ENCODE measurements at regions not wholly inside any gene's neighbourhood (a gene's known extent, or its start where the extent isn't known, plus 50 kb on each side); places are given as distances from the start of the nearest gene placed in this dataset.
"Not testable (repeated sequence)": the region's sequence is repeated elsewhere in the genome, so short reads cannot be mapped to it uniquely, and the experiment has no call there.

DNA sequence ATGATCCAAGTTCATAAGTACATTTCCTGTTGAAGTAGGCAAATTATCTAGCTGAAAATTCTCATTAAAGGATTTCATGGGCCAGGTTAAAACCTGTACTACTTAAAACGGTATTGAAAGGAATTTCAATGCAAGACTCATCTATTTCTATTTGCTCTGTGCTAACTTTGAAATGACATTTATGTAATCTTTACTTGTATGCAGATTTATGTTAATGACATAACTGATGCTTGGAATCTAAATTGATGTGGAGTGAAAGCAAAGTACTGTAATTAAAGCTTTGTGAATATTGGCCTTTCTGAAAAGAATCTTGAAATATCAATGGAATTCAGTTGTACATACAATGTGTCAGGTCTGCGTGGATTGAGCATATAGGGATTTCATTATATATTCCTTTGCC lies 390.0 kb downstream of the CPS1 start:
- H3K27ac ChIP-seq, result no peak overlapping the region
- no peaks in the 10 kb centered on the region for H3K4me1 ChIP-seq
- ATAC-seq (no peak), DNase-seq (no peak)
- H3K9me3 ChIP-seq, result no peaks in the 10 kb centered on the region
- H3K36me3 ChIP-seq, result no peaks in the 10 kb centered on the region
- no peak overlapping the region for H3K4me3 ChIP-seq
- TF ChIP-seq, protein P1, sequence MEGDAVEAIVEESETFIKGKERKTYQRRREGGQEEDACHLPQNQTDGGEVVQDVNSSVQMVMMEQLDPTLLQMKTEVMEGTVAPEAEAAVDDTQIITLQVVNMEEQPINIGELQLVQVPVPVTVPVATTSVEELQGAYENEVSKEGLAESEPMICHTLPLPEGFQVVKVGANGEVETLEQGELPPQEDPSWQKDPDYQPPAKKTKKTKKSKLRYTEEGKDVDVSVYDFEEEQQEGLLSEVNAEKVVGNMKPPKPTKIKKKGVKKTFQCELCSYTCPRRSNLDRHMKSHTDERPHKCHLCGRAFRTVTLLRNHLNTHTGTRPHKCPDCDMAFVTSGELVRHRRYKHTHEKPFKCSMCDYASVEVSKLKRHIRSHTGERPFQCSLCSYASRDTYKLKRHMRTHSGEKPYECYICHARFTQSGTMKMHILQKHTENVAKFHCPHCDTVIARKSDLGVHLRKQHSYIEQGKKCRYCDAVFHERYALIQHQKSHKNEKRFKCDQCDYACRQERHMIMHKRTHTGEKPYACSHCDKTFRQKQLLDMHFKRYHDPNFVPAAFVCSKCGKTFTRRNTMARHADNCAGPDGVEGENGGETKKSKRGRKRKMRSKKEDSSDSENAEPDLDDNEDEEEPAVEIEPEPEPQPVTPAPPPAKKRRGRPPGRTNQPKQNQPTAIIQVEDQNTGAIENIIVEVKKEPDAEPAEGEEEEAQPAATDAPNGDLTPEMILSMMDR (IDR thresholded peaks at IDR 0.05), result no peak
- H3K27me3 ChIP-seq (ENCODE audit: low read depth), result no peaks in the 10 kb centered on the region
- intact Hi-C loops (cut with DNase I), result no loop called here

DNA sequence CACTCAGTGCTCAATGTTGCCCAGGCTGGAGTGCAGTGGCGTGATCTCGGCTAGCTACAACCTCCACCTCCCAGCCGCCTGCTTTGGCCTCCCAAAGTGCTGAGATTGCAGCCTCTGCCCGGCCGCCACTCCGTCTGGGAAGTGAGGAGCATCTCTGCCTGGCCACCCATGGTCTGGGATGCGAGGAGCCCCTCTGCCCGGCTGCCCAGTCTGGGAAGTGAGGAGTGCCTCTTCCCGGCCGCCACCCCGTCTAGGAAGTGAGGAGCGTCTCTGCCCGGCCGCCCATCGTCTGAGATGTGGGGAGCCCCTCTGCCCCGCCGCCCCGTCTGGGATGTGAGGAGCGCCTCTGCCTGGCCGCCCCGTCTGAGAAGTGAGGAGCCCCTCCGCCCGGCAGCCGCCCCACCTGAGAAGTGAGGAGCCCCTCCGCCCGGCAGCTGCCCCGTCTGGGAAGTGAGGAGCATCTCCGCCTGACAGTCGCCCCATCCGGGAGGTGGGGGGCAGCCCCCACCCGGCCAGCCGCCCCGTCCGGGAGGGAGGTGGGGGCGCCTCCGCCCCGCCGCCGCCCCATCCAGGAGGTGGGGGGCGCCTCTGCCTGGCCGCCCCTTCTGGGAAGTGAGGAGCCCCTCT lies 394.1 kb downstream of the CPS1 start:
- H3K4me1 ChIP-seq, result not testable (repeated sequence)

DNA sequence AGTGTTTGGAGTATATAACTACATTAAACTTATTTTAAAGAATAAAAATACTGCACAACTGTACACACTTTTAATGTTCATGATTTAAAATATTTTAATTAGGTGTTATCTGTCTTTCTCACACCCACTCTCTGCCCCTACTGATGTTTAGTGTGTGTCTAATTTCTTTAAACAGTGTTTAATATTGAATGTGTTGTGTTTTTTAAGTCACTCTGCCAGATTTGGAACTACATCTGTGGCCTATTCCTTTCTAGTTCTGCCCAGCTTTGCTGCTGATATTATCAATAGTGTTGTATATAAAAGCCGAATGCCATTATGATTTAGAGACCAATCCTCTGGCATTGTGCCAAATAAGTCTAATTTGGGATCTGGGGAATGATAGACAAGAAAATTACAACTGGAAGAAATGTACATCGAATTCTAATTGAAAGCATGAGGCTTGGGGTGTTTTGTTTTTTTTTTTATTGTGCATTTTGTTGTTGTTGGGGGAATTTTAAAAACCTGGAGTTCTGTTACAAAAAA lies 398.0 kb downstream of the CPS1 start:
- H3K4me3 ChIP-seq, result no peak overlapping the region
- H3K9me3 ChIP-seq, result no peaks in the 10 kb centered on the region
- H3K27me3 ChIP-seq (ENCODE audit: low read depth), result no peaks in the 10 kb centered on the region
- H3K36me3 ChIP-seq, result no peaks in the 10 kb centered on the region
- ATAC-seq (no peak), DNase-seq (no peak)
- TF ChIP-seq, protein P1 (IDR thresholded peaks at IDR 0.05), result no peak
- no peak overlapping the region for H3K27ac ChIP-seq
- intact Hi-C loops (cut with DNase I), result no loop called here
- H3K4me1 ChIP-seq, result no peaks in the 10 kb centered on the region

More for the DNA sequence above, 394.1 kb downstream of the CPS1 start:
- intact Hi-C loops (cut with DNase I); DNase-seq; H3K27me3 ChIP-seq (ENCODE audit: low read depth); H3K36me3 ChIP-seq; H3K27ac ChIP-seq; H3K4me3 ChIP-seq; ATAC-seq; H3K9me3 ChIP-seq: not testable (repeated sequence)

DNA sequence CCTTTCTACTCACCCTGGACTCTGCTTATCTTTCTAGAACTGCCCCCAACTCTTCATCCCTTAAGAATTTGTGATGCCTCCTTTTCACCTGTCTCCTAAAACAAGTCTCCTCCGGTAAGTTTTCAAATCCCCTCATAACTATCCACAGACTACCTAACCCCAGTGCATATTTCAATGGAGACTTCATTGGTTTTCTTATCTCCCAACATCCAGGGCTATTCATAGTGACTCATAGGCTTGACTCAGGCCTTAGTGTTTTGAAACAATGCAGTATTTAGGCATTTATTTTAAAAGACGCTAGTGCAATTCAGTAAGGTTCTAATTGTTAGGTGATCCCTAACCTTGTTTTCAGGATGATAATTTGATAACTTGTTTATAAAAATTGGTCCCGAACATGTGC lies 399.2 kb downstream of the CPS1 start:
- ATAC-seq (no peak), DNase-seq (no peak)
- H3K27ac ChIP-seq, result no peak overlapping the region
- H3K9me3 ChIP-seq, result no peaks in the 10 kb centered on the region
- no peaks in the 10 kb centered on the region for H3K27me3 ChIP-seq (ENCODE audit: low read depth)
- no peak overlapping the region for H3K4me3 ChIP-seq
- TF ChIP-seq, protein P1 (IDR thresholded peaks at IDR 0.05), result no peak
- no peaks in the 10 kb centered on the region for H3K36me3 ChIP-seq
- intact Hi-C loops (cut with DNase I), result no loop called here
- H3K4me1 ChIP-seq, result no peaks in the 10 kb centered on the region

DNA sequence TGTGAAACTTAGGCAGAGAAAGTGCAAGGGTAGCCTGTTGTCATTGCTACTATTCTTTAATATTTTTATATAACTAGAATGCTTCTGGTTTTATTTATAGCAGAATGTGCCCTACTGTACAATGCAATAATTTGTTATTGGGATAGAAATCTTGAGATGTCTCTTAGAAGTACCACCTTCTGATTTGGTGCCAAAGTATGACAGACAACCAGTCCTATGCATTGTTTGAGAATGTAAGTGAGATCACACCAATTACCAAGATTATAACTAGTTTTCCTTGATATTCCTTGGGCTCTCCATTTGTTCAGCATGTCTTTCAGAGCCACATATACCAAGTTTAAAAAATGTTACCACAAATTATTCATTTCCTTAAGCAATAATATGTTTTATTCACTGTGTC lies 399.7 kb downstream of the CPS1 start:
- no peak for ATAC-seq
- intact Hi-C loops (cut with DNase I), result no loop called here
- DNase-seq, result no peak

DNA sequence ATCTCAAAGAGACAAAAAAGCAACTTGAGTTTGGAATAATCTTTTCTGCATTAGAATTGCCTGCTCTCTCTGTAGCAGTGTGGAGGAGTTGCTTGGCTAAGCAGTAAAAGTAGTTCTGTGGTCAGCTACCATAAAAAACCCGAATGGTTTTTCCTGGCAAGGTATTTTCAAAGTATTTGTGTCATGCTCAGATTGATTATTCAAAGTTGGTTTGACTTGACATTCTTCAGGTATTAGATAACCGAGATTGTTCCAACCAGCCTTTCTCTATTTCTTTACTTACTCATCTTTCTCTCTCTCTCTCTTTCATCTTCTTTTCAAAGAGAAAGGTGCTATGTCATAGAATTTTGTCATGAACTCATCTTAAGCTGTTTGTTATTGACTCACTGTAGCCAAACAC lies 404.9 kb downstream of the CPS1 start:
- Histone ChIP-seq H3K27me3 (ENCODE audit: low read depth) (no peaks in the 10 kb centered on the region), H3K27ac (no peak overlapping the region), H3K36me3 (no peaks in the 10 kb centered on the region), H3K4me3 (no peak overlapping the region), H3K9me3 (no peaks in the 10 kb centered on the region), H3K4me1 (no peaks in the 10 kb centered on the region)
- intact Hi-C loops (cut with DNase I), result no loop called here
- TF ChIP-seq, protein P1 (IDR thresholded peaks at IDR 0.05), result no peak
- no peak for DNase-seq
- ATAC-seq, result no peak

More for the DNA sequence above, 399.7 kb downstream of the CPS1 start:
- Histone ChIP-seq H3K27ac (no peak overlapping the region), H3K36me3 (no peaks in the 10 kb centered on the region), H3K4me3 (no peak overlapping the region), H3K9me3 (no peaks in the 10 kb centered on the region), H3K4me1 (no peaks in the 10 kb centered on the region), H3K27me3 (ENCODE audit: low read depth) (no peaks in the 10 kb centered on the region)
- TF ChIP-seq, protein P1 (IDR thresholded peaks at IDR 0.05), result no peak

Data from lower lobe of right lung (tissue), 2 donors.